GM19240 (cell line): ENCODE measurements at regions not wholly inside any gene's neighbourhood (a gene's known extent, or its start where the extent isn't known, plus 50 kb on each side); places are given as distances from the start of the nearest gene placed in this dataset.

Source experiments
- DNase-seq: peaks from one replicate; pipeline ENCODE4 v3.0.0; 2011; ENCODE audit warnings: low spot score; ENCODE audit not compliant: insufficient read length

GRCh38 chr12:83390186-83390585 is 703.5 kb downstream of the TMTC2 start:
- DNase-seq: no peak

- no peak for DNase-seq
Measured at GRCh38 chr12:83389237-83389996, 702.7 kb downstream of the TMTC2 start.

DNA sequence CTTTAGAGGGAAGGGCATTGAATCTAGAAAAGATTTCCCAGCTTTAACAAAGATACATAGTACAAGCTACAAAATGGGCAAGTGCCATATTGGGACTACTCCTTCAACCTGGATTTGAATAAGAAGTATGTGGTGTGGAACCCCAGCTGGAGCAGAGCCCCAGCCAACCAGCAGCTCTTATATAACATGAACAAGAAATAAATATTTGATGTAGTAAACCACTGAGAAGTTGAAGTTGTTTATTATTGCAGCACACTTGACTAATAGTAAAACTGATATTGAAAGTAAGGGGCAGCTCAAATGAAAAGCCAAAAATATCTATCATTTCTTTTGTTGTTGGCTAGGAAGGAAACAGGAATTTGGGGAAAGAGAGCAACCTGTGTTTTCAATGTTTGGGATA is 701.8 kb downstream of the TMTC2 start:
- no peak for DNase-seq

GRCh38 chr12:83386527-83387264 is 700.0 kb downstream of the TMTC2 start:
- DNase-seq: no peak

GRCh38 chr12:83378186-83378727 is 691.6 kb downstream of the TMTC2 start:
- DNase-seq: no peak

- DNase-seq: no peak
Measured at GRCh38 chr12:83365317-83365716, 678.6 kb downstream of the TMTC2 start.

DNA sequence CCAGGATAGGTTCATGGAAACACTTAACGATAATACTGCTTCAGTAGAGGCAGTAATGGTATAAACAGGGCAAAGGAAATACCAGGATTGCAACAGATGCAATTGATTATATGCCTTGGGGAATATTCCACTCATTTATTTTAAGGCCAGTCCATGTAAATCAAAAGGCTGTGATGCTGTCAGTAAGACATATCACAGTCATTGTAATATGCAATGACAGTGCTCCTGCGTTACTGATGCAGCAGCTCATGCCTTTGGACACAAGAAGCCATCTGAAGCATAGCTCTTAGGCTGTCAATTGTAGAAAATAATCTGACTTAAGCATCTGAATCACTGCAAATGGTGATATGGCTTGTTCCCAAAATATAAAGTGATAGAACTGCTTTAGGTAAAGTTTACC is 674.8 kb downstream of the TMTC2 start:
- no peak for DNase-seq

GRCh38 chr12:83361071-83361470 is 674.4 kb downstream of the TMTC2 start:
- DNase-seq: no peak

- DNase-seq: no peak
Measured at GRCh38 chr12:83349907-83350611, 663.4 kb downstream of the TMTC2 start.

- DNase-seq: no peak
Measured at GRCh38 chr12:83346333-83346732, 659.6 kb downstream of the TMTC2 start.

DNA sequence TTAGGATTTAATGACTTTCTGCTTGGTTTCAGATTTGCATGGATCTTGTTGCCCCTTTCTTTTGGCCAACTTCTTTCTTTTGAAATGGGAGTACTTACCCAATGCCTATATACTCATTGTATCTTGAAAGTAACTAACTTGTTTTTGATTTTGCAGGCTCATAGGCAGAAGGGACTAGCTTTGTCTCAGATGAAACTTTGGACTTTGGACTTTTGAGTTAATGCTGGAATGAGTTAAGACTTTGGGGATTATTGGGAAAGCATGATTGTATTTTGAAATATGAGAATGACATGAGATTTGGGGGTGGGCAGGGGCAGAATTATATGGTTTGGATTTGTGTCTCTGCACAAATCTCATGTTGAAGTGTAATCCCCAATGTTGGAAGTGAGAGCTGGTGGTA is 657.1 kb downstream of the TMTC2 start:
- no peak for DNase-seq

DNA sequence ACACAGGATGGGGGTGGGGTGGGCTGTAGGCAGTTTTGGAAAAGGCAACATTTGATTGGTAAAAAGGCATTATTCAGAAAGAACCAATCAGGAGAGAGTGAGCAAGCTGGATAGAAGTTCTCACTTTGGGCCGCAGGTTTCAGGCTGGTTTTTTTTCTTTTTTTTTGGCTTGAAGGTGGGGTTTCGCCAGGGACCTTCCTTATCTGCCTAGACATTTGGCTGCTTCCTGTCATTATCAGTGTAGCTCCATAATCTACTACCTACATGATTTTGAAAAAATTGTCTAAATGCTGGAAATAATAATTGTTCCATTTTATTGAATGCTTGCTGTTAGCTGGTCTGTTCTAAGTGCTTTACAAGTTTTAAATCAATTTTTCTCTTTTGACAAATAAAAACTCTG is 649.0 kb downstream of the TMTC2 start:
- DNase-seq: no peak

DNA sequence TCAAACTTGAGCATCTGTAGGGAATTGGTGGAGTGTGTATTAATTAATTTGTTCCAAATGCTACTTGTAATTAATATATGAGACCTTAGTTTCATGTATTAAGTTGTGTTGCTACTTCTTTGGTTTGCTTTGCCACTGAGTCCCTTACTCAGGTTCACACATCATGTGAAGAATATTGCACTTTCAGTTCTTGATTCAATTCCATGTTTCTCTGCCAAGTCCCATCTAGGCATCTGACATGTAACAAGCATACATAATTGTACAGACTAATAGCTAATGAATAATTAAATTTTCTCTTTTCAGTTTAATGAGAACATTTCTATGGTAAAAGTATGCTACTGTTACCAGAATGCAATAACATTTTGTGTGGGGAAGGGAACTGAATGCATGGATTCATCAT is 640.0 kb downstream of the TMTC2 start:
- no peak for DNase-seq

DNA sequence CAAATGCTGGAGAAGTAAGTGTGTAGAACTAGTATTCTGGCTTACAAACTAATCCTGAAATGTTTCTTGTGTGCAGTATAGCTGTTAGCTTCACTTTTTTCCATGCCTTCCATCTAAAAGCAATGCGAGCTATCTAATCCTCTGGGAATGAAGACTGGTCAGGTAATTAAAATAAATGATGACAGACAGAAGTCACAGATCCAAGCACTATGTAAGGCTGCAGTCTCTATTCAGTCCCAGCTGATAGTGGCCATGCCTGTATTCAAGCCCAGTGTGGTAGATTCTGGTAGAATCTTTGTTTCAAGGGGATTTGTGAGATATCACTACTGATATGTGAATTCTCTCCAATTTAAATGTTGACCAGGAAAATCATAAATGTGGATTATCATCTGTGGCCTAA is 637.2 kb downstream of the TMTC2 start:
- DNase-seq: no peak

GRCh38 chr12:83322809-83323208 is 636.1 kb downstream of the TMTC2 start:
- no peak for DNase-seq

DNA sequence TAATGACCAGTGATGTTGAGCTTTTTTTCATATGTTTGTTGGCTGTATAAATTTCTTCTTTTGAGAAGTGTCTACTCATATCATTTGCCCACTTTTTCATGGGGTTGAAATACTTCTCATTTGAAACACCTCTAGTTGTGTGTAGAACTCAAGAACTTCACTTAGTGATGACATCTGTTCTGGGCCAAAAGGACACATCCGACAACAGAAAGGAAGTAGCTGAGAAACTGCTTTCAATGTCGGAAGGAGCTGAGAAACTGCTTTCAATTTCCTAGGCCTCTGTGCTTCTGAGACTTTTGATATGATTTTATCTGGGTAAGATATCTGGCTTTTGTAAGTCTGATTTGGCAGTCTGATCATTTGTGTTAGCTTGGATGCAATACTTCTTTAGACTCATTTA is 635.3 kb downstream of the TMTC2 start:
- DNase-seq: no peak

GRCh38 chr12:83320350-83320749 is 633.6 kb downstream of the TMTC2 start:
- no peak for DNase-seq

GRCh38 chr12:83318386-83319098 is 631.8 kb downstream of the TMTC2 start:
- no peak for DNase-seq

DNA sequence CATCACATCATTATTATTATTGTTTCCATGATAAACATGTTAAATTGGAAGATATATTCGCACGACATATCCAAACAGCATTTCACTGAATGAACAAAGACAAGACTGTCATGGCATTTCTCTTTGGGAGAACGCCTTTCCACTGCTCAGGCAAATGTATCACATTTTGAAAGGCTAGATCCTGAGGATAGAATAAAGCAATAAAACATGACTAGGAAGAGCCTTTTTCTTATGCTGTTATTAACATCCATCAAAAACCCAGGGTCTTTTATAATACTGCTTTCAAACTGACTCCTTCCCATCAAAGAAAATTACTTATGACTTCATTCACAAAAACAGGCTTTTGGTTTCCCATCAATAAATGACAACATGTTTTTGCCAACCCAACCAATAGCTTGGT is 630.9 kb downstream of the TMTC2 start:
- no peak for DNase-seq

GRCh38 chr12:83313827-83314226 is 627.1 kb downstream of the TMTC2 start:
- no peak for DNase-seq

GRCh38 chr12:83313322-83313721 is 626.6 kb downstream of the TMTC2 start:
- DNase-seq: no peak
